ENCODE measurements at regions not wholly inside any gene's neighbourhood (a gene's known extent, or its start where the extent isn't known, plus 50 kb on each side); places are given as distances from the start of the nearest gene placed in this dataset.

DNA sequence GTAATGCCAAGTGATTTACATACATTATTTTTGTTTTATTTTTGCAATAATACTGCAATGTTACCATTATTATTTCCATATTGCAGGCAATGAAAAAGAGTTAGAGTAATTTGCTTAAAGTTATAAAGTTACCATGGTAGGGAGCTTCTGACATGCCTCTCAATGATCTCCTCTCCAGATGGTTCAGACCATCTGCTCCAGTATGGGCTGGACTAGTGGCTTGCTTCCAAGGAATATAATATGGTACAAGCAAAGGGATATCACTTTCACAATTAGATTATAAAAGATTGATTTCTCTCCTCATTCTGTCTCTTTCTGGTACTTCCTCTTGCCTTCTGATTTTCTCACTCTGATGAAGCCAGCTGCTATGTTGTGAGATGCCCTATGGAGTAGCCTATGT, 245.4 kb downstream of the INSIG2 start:
- no peak for DNase-seq (ENCODE audit: low spot score)
- Histone ChIP-seq H3K27ac (ENCODE audit: low read depth, low read length, poor library complexity, severe bottlenecking) (no peak overlapping the region), H3K27me3 (replicated peaks; ENCODE audit: insufficient read depth, low read depth, low read length, poor library complexity) (peaks cover 5% of the 10 kb centered on the region), H3K9me3 (ENCODE audit: low read depth, low read length, poor library complexity, severe bottlenecking) (no peaks in the 10 kb centered on the region), H3K4me3 (ENCODE audit: low read depth, low read length, poor library complexity, severe bottlenecking) (no peak overlapping the region), H3K36me3 (ENCODE audit: insufficient read depth, low read length, poor library complexity, severe bottlenecking) (no peaks in the 10 kb centered on the region), H3K4me1 (ENCODE audit: insufficient read depth, low read length, poor library complexity, severe bottlenecking) (no peaks in the 10 kb centered on the region)
- TF ChIP-seq, protein P1, sequence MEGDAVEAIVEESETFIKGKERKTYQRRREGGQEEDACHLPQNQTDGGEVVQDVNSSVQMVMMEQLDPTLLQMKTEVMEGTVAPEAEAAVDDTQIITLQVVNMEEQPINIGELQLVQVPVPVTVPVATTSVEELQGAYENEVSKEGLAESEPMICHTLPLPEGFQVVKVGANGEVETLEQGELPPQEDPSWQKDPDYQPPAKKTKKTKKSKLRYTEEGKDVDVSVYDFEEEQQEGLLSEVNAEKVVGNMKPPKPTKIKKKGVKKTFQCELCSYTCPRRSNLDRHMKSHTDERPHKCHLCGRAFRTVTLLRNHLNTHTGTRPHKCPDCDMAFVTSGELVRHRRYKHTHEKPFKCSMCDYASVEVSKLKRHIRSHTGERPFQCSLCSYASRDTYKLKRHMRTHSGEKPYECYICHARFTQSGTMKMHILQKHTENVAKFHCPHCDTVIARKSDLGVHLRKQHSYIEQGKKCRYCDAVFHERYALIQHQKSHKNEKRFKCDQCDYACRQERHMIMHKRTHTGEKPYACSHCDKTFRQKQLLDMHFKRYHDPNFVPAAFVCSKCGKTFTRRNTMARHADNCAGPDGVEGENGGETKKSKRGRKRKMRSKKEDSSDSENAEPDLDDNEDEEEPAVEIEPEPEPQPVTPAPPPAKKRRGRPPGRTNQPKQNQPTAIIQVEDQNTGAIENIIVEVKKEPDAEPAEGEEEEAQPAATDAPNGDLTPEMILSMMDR (conservative IDR thresholded peaks at IDR 0.05; ENCODE audit: low read depth, low read length) = no peak
- no peak for TF ChIP-seq EZH2 (IDR thresholded peaks at IDR 0.05; ENCODE audit: borderline replicate concordance, low read depth, low read length, poor library complexity, severe bottlenecking)
- POLR2A ChIA-PET (ENCODE audit: low non-redundant PET) = no interaction called here
- CTCF ChIA-PET = no interaction called here
- intact Hi-C loops (cut with micrococcal nuclease; ENCODE audit: unreplicated experiment) = no loop called here
- no TSS peak for BruUV-seq (replicated peaks)

DNA sequence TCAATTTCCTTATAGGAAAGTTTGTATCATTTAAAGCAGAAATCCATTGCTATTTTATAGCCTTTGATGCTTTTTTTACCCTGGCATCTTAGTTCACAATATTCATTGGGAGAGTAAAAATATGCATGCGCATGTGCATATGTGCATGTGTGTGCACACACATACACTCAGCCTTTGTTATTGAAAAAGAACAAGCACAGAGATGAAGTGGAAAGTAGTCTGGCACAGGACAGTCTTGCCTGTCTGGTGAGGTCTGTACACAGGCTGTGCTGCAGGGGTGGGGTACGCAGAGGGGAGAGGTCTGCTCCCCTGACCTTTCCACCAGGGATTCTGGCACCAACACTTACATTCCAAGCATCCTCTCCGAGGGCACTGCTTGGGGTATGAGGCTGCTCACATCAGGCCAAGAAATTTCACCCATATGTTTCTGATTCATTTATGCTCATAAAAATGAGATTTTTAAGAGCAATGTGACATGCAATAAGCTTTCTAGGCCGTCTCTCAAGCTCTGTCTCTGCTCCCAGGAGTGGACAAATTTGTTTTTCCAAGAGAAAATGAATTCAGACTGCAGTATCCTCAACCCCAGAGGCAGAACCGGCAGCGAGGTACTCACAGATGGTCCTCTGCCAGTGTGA, 237.2 kb downstream of the INSIG2 start:
- no peak overlapping the region for H3K4me3 ChIP-seq (ENCODE audit: low read depth, low read length, poor library complexity, severe bottlenecking)
- no peaks in the 10 kb centered on the region for H3K4me1 ChIP-seq (ENCODE audit: insufficient read depth, low read length, poor library complexity, severe bottlenecking)
- intact Hi-C loops (cut with micrococcal nuclease; ENCODE audit: unreplicated experiment) = no loop called here
- H3K36me3 ChIP-seq (ENCODE audit: insufficient read depth, low read length, poor library complexity, severe bottlenecking) = no peaks in the 10 kb centered on the region
- TF ChIP-seq EZH2 (IDR thresholded peaks at IDR 0.05; ENCODE audit: borderline replicate concordance, low read depth, low read length, poor library complexity, severe bottlenecking) = no peak
- TF ChIP-seq, protein P1 (conservative IDR thresholded peaks at IDR 0.05; ENCODE audit: low read depth, low read length) = no peak
- BruUV-seq (replicated peaks) = no TSS peak
- peaks cover 5% of the 10 kb centered on the region for H3K27me3 ChIP-seq (replicated peaks; ENCODE audit: insufficient read depth, low read depth, low read length, poor library complexity)
- no peak overlapping the region for H3K27ac ChIP-seq (ENCODE audit: low read depth, low read length, poor library complexity, severe bottlenecking)
- POLR2A ChIA-PET (ENCODE audit: low non-redundant PET) = no interaction called here
- CTCF ChIA-PET = no interaction called here
- H3K9me3 ChIP-seq (ENCODE audit: low read depth, low read length, poor library complexity, severe bottlenecking) = no peaks in the 10 kb centered on the region
- no peak for DNase-seq (ENCODE audit: low spot score)

DNA sequence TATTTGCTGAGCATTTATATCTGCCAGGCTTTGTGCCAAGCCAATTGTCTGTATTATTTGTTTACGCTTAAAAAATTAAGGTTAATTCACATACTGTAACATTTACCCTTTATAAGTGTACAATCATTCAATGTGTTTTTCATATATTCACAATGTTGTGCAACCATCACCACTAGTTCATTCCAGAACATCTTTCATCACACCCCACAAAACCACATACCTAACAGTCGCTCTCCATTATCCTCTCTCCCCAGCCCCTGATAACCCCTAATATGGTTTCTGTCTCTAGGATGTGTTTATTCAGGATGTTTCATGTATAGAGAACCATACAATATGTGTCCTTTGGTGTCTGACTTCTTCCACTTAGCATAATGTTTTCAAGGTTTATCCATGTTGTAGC, 234.1 kb downstream of the INSIG2 start:
- H3K27ac ChIP-seq (ENCODE audit: low read depth, low read length, poor library complexity, severe bottlenecking) = no peak overlapping the region
- TF ChIP-seq EZH2 (IDR thresholded peaks at IDR 0.05; ENCODE audit: borderline replicate concordance, low read depth, low read length, poor library complexity, severe bottlenecking) = no peak
- TF ChIP-seq, protein P1 (conservative IDR thresholded peaks at IDR 0.05; ENCODE audit: low read depth, low read length) = no peak
- H3K9me3 ChIP-seq (ENCODE audit: low read depth, low read length, poor library complexity, severe bottlenecking) = no peaks in the 10 kb centered on the region
- intact Hi-C loops (cut with micrococcal nuclease; ENCODE audit: unreplicated experiment) = no loop called here
- ChIA-PET POLR2A (ENCODE audit: low non-redundant PET) (no interaction called here), CTCF (no interaction called here)
- H3K36me3 ChIP-seq (ENCODE audit: insufficient read depth, low read length, poor library complexity, severe bottlenecking) = no peaks in the 10 kb centered on the region
- no peak for DNase-seq (ENCODE audit: low spot score)
- H3K4me1 ChIP-seq (ENCODE audit: insufficient read depth, low read length, poor library complexity, severe bottlenecking) = no peaks in the 10 kb centered on the region
- H3K27me3 ChIP-seq (replicated peaks; ENCODE audit: insufficient read depth, low read depth, low read length, poor library complexity) = peaks cover 11% of the 10 kb centered on the region
- BruUV-seq (replicated peaks) = no TSS peak
- no peak overlapping the region for H3K4me3 ChIP-seq (ENCODE audit: low read depth, low read length, poor library complexity, severe bottlenecking)

All from A673 (cell line).